ENCODE measurements at regions not wholly inside any gene's neighbourhood (a gene's known extent, or its start where the extent isn't known, plus 50 kb on each side); places are given as distances from the start of the nearest gene placed in this dataset.
"Not testable (repeated sequence)": the region's sequence is repeated elsewhere in the genome, so short reads cannot be mapped to it uniquely, and the experiment has no call there.

GRCh38 chr6:63509652-63510352 is 62.5 kb upstream of the LOC128125822 start:
- Mint-ChIP-seq H3K27me3 (peaks cover 23% of the 10 kb centered on the region), H3K4me3 (no peak overlapping the region), H3K36me3 (no peaks in the 10 kb centered on the region), H3K4me1 (peaks cover 4% of the 10 kb centered on the region), H3K9me3 (ENCODE audit: low read depth) (no peaks in the 10 kb centered on the region), H3K27ac (no peak overlapping the region)
- no peak for DNase-seq
- no peak for ATAC-seq
- CTCF ChIA-PET, result interaction anchor here (1.0 to 1.5 kb wide), 2 partner anchors 64 to 89 kb away, joined by 3 to 5 read pairs; no protein-coding TSS in a partner anchor

DNA sequence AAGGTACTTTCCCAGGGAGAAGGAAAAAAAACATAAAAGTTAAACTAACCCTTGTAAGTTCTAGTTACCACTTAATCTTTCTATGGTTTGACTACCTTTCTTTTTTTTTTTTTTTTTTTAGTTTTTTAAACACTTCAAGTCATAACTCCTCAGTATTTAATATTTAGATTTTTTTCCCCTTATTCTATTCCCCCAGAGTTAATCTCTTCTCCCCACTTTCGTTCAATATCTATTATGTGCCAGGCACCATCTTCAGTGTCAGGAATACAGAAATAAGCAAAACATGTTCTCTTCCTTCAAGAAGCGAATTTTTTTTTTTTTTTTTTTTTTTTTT is 62.0 kb upstream of the LOC128125822 start:
- CTCF ChIA-PET, result interaction anchor here (1.5 kb wide), 1 partner anchor 64 kb away, joined by 5 read pairs; no protein-coding TSS in a partner anchor
- no peaks in the 10 kb centered on the region for H3K9me3 Mint-ChIP-seq (ENCODE audit: low read depth)
- DNase-seq (no peak), ATAC-seq (no peak)
- H3K27ac Mint-ChIP-seq, result no peak overlapping the region
- peaks cover 20% of the 10 kb centered on the region for H3K27me3 Mint-ChIP-seq
- H3K4me1 Mint-ChIP-seq, result no peaks in the 10 kb centered on the region
- no peak overlapping the region for H3K4me3 Mint-ChIP-seq
- H3K36me3 Mint-ChIP-seq, result no peaks in the 10 kb centered on the region

GRCh38 chr6:63510849-63511248 is 61.4 kb upstream of the LOC128125822 start:
- ATAC-seq (no peak), DNase-seq (no peak)
- CTCF ChIA-PET, result no interaction called here
- Mint-ChIP-seq H3K27me3 (peaks cover 20% of the 10 kb centered on the region), H3K4me3 (no peak overlapping the region), H3K27ac (no peak overlapping the region), H3K9me3 (ENCODE audit: low read depth) (no peaks in the 10 kb centered on the region), H3K4me1 (no peaks in the 10 kb centered on the region), H3K36me3 (no peaks in the 10 kb centered on the region)

GRCh38 chr6:63514488-63515173 is 57.6 kb upstream of the LOC128125822 start:
- no peak overlapping the region for H3K27ac Mint-ChIP-seq
- no peak overlapping the region for H3K4me3 Mint-ChIP-seq
- H3K36me3 Mint-ChIP-seq, result no peaks in the 10 kb centered on the region

DNA sequence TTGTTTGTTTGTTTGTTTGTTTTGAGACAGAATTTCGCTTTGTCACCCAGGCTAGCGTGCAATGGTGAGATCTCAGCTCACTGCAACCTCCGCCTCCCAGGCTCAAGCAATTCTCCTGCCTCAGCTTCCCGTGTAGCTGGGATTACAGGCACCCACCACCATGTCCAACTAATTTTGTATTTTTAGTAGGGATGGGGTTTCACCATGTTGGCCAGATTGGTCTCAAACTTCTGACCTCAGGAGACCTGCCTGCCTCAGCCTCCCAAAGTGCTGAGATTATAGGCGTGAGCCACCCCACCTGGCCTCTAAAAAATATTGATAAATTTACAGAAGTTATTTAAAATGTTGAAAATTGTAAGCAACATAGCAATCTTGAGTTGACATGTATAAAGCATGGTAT is 57.1 kb upstream of the LOC128125822 start:
- CTCF ChIA-PET; H3K27ac Mint-ChIP-seq; H3K36me3 Mint-ChIP-seq; H3K4me3 Mint-ChIP-seq; ATAC-seq; H3K4me1 Mint-ChIP-seq; H3K9me3 Mint-ChIP-seq (ENCODE audit: low read depth); DNase-seq: not testable (repeated sequence)
- H3K27me3 Mint-ChIP-seq, result peaks cover 25% of the 10 kb centered on the region

More at GRCh38 chr6:63514488-63515173, 57.6 kb upstream of the LOC128125822 start:
- Mint-ChIP-seq H3K9me3 (ENCODE audit: low read depth) (no peaks in the 10 kb centered on the region), H3K27me3 (peaks cover 25% of the 10 kb centered on the region), H3K4me1 (peaks cover 3% of the 10 kb centered on the region)
- DNase-seq, result no peak
- CTCF ChIA-PET, result no interaction called here
- no peak for ATAC-seq

DNA sequence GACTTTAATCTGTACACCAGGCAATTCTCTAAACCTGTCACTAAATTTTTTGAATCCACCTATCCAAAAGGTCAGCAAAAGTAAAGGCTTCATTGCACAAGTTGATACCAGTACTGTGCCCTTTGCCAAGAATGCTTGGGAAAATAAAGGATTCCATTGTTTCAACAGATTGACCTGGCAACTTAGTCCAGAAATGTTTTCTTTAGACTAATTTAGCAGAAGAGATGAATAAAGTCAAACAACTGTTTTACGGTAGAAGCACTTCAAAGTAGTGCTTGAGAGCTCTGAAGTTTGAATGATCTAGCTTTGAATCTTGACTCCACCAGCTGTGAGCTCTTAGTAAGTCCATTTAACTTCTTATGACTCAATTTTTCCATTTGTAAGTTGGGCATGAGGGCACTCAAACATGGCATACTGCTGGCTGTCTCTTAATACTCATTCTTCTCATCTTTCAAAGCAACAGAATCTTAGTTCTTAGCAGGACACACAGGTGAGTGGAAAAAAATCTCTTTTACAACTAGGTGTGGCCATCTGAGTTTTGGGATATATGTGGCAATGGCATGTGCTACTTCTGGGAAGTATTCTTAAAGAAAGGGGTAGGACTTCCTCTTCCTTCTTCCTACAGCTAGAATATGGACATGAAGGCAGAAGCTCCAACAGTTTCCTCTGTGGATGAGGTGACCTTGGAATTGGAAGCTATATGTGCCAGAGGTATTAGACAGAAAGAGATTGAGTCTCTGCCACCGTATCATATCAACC is 55.9 kb upstream of the LOC128125822 start:
- Mint-ChIP-seq H3K9me3 (ENCODE audit: low read depth) (no peaks in the 10 kb centered on the region), H3K4me3 (no peak overlapping the region), H3K27ac (no peak overlapping the region), H3K4me1 (peaks cover 7% of the 10 kb centered on the region), H3K27me3 (peaks cover 25% of the 10 kb centered on the region), H3K36me3 (no peaks in the 10 kb centered on the region)
- ATAC-seq (no peak), DNase-seq (no peak)
- CTCF ChIA-PET, result no interaction called here

DNA sequence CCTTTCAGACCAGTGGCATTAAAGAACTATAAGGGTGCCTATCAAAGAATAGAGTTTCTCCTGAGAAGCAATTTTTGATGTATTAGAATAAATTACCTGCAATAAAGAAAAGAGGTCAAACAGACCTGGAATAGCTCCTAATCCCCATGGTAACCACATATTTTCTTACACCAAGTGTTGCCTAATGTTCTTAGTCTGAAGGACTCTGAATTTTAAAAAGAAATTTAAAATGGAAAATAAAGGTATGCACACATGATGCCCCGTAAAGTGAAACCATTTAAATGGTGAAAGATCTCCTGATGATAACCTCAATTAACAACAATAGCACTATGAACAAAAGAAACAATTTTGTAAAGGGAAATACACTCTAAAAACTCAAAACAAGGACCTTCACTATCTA is 55.1 kb upstream of the LOC128125822 start:
- no peak for DNase-seq
- Mint-ChIP-seq H3K36me3 (no peaks in the 10 kb centered on the region), H3K4me3 (no peak overlapping the region), H3K27me3 (peaks cover 26% of the 10 kb centered on the region), H3K9me3 (ENCODE audit: low read depth) (no peaks in the 10 kb centered on the region), H3K4me1 (peaks cover 7% of the 10 kb centered on the region), H3K27ac (no peak overlapping the region)
- ATAC-seq, result no peak
- CTCF ChIA-PET, result no interaction called here

- H3K9me3 Mint-ChIP-seq (ENCODE audit: low read depth), result no peaks in the 10 kb centered on the region
- ATAC-seq (no peak), DNase-seq (no peak)
- peaks cover 15% of the 10 kb centered on the region for H3K4me1 Mint-ChIP-seq
- CTCF ChIA-PET, result no interaction called here
- H3K27ac Mint-ChIP-seq, result no peak overlapping the region
- no peak overlapping the region for H3K4me3 Mint-ChIP-seq
- H3K36me3 Mint-ChIP-seq, result no peaks in the 10 kb centered on the region
- peaks cover 10% of the 10 kb centered on the region for H3K27me3 Mint-ChIP-seq
These were observed 50.6 kb upstream of the LOC128125822 start for GRCh38 chr6:63521475-63522210.

Data from activated CD8-positive, alpha-beta memory T cell treated with anti-CD3 and anti-CD28 coated beads, Interleukin-2, amount 10 ng/mL, durations not matched to agents 7 days and 5 days (primary cell).